ENCODE measurements at regions not wholly inside any gene's neighbourhood (a gene's known extent, or its start where the extent isn't known, plus 50 kb on each side); places are given as distances from the start of the nearest gene placed in this dataset.

DNA sequence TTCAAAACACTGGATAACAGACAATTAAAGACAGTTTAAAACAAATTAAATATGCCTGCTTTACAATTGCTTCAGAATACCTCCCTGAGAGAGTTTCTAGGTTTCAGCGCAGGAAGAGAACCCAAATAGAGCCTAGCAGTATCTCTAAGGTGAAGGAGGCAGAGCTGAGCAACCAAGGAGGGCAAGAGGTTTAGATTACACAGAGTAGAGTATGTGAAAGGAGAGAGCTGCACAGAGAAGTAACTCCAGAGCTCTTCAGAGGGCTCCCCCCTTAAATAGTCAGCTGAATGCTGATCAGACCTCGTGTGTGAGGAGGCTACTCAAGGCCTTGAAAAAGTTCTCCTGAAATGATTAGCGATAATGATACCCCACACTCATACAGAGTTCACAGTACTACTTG is 386.5 kb upstream of the TCF4 start (continued):
- TF ChIP-seq, protein P1, sequence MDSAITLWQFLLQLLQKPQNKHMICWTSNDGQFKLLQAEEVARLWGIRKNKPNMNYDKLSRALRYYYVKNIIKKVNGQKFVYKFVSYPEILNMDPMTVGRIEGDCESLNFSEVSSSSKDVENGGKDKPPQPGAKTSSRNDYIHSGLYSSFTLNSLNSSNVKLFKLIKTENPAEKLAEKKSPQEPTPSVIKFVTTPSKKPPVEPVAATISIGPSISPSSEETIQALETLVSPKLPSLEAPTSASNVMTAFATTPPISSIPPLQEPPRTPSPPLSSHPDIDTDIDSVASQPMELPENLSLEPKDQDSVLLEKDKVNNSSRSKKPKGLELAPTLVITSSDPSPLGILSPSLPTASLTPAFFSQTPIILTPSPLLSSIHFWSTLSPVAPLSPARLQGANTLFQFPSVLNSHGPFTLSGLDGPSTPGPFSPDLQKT (IDR thresholded peaks at IDR 0.05; ENCODE audit: borderline replicate concordance, low read depth, low read length) = no peak
- TF ChIP-seq, protein P2, sequence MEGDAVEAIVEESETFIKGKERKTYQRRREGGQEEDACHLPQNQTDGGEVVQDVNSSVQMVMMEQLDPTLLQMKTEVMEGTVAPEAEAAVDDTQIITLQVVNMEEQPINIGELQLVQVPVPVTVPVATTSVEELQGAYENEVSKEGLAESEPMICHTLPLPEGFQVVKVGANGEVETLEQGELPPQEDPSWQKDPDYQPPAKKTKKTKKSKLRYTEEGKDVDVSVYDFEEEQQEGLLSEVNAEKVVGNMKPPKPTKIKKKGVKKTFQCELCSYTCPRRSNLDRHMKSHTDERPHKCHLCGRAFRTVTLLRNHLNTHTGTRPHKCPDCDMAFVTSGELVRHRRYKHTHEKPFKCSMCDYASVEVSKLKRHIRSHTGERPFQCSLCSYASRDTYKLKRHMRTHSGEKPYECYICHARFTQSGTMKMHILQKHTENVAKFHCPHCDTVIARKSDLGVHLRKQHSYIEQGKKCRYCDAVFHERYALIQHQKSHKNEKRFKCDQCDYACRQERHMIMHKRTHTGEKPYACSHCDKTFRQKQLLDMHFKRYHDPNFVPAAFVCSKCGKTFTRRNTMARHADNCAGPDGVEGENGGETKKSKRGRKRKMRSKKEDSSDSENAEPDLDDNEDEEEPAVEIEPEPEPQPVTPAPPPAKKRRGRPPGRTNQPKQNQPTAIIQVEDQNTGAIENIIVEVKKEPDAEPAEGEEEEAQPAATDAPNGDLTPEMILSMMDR (tag by site-specific recombination; IDR thresholded peaks at IDR 0.05) = no peak
- TF ChIP-seq, protein P3, sequence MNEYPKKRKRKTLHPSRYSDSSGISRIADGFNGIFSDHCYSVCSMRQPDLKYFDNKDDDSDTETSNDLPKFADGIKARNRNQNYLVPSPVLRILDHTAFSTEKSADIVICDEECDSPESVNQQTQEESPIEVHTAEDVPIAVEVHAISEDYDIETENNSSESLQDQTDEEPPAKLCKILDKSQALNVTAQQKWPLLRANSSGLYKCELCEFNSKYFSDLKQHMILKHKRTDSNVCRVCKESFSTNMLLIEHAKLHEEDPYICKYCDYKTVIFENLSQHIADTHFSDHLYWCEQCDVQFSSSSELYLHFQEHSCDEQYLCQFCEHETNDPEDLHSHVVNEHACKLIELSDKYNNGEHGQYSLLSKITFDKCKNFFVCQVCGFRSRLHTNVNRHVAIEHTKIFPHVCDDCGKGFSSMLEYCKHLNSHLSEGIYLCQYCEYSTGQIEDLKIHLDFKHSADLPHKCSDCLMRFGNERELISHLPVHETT (tag by site-specific recombination; IDR thresholded peaks at IDR 0.05) = no peak
- TF ChIP-seq, protein P4, sequence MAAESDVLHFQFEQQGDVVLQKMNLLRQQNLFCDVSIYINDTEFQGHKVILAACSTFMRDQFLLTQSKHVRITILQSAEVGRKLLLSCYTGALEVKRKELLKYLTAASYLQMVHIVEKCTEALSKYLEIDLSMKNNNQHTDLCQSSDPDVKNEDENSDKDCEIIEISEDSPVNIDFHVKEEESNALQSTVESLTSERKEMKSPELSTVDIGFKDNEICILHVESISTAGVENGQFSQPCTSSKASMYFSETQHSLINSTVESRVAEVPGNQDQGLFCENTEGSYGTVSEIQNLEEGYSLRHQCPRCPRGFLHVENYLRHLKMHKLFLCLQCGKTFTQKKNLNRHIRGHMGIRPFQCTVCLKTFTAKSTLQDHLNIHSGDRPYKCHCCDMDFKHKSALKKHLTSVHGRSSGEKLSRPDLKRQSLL (tag by site-specific recombination; IDR thresholded peaks at IDR 0.05) = no peak
- no peak for TF ChIP-seq ZNF623 (tag by site-specific recombination; IDR thresholded peaks at IDR 0.05)
- TF ChIP-seq ZNF274 (IDR thresholded peaks at IDR 0.05; ENCODE audit: low read length) = no peak
- no peak for TF ChIP-seq ZNF274 (tag by site-specific recombination; IDR thresholded peaks at IDR 0.05; ENCODE audit: borderline replicate concordance)
- TF ChIP-seq, protein P5, sequence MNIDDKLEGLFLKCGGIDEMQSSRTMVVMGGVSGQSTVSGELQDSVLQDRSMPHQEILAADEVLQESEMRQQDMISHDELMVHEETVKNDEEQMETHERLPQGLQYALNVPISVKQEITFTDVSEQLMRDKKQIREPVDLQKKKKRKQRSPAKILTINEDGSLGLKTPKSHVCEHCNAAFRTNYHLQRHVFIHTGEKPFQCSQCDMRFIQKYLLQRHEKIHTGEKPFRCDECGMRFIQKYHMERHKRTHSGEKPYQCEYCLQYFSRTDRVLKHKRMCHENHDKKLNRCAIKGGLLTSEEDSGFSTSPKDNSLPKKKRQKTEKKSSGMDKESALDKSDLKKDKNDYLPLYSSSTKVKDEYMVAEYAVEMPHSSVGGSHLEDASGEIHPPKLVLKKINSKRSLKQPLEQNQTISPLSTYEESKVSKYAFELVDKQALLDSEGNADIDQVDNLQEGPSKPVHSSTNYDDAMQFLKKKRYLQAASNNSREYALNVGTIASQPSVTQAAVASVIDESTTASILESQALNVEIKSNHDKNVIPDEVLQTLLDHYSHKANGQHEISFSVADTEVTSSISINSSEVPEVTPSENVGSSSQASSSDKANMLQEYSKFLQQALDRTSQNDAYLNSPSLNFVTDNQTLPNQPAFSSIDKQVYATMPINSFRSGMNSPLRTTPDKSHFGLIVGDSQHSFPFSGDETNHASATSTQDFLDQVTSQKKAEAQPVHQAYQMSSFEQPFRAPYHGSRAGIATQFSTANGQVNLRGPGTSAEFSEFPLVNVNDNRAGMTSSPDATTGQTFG (tag by site-specific recombination; IDR thresholded peaks at IDR 0.05; ENCODE audit: borderline replicate concordance) = no peak
- TF ChIP-seq, protein P6, sequence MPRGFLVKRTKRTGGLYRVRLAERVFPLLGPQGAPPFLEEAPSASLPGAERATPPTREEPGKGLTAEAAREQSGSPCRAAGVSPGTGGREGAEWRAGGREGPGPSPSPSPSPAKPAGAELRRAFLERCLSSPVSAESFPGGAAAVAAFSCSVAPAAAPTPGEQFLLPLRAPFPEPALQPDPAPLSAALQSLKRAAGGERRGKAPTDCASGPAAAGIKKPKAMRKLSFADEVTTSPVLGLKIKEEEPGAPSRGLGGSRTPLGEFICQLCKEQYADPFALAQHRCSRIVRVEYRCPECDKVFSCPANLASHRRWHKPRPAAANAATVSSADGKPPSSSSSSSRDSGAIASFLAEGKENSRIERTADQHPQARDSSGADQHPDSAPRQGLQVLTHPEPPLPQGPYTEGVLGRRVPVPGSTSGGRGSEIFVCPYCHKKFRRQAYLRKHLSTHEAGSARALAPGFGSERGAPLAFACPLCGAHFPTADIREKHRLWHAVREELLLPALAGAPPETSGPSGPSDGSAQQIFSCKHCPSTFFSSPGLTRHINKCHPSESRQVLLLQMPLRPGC (tag by site-specific recombination; IDR thresholded peaks at IDR 0.05) = no peak

DNA sequence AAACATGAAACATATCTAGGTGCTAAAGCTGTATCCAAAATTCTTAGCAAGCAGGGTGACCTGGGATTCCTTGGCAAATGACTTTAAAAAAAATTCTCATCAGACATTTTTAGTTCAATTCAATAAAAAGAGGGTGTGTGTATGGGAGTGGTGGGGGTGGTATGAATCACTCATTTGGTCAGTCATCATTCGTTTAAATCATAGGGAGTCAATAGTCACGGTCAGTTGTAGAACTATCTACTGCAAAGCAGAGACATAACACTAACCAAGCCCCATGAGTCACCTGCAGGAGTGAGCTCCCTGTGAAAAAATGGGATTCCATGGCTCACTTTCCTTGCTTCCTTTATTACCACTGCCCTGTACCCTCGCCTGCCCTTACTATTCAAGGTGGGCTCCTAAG is 380.6 kb upstream of the TCF4 start:
- Histone ChIP-seq H3K27ac (ENCODE audit: extremely low read depth, low read depth, low read length) (no peak overlapping the region), H3K4me1 (ENCODE audit: control insufficient read depth, insufficient read depth, low read length) (no peaks in the 10 kb centered on the region), H3K9me3 (ENCODE audit: control insufficient read depth, insufficient read depth, low read depth, low read length) (no peaks in the 10 kb centered on the region), H3K4me3 (ENCODE audit: low read depth, low read length) (no peak overlapping the region), H3K36me3 (ENCODE audit: control insufficient read depth in 2 of 2, insufficient read depth in 1 of 2, low read length in 2 of 2) (no peaks in the 10 kb centered on the region)
- TF ChIP-seq OVOL3 (tag by site-specific recombination; IDR thresholded peaks at IDR 0.05) = no peak
- TF ChIP-seq, protein P7, sequence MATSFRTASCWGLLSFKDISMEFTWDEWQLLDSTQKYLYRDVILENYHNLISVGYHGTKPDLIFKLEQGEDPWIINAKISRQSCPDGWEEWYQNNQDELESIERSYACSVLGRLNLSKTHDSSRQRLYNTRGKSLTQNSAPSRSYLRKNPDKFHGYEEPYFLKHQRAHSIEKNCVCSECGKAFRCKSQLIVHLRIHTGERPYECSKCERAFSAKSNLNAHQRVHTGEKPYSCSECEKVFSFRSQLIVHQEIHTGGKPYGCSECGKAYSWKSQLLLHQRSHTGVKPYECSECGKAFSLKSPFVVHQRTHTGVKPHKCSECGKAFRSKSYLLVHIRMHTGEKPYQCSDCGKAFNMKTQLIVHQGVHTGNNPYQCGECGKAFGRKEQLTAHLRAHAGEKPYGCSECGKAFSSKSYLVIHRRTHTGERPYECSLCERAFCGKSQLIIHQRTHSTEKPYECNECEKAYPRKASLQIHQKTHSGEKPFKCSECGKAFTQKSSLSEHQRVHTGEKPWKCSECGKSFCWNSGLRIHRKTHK (tag by site-specific recombination; IDR thresholded peaks at IDR 0.05) = no peak
- TF ChIP-seq ZNF670 (tag by site-specific recombination; IDR thresholded peaks at IDR 0.05; ENCODE audit: low read depth) = no peak
- TF ChIP-seq ZNF549 (tag by site-specific recombination; IDR thresholded peaks at IDR 0.05) = no peak
- no peak for TF ChIP-seq ZNF23 (tag by site-specific recombination; IDR thresholded peaks at IDR 0.05; ENCODE audit: borderline replicate concordance)
- TF ChIP-seq ZNF324 (tag by site-specific recombination; IDR thresholded peaks at IDR 0.05) = no peak
- ChIA-PET POLR2A (no interaction called here), CTCF (no interaction called here)
